ENCODE measurements at regions not wholly inside any gene's neighbourhood (a gene's known extent, or its start where the extent isn't known, plus 50 kb on each side); places are given as distances from the start of the nearest gene placed in this dataset.
A peak's percentile ranks its signal among the peaks of the same experiment; 100 is the strongest.

- DNase-seq = peak; percentile 47
- Histone ChIP-seq H3K27me3 (peaks cover 6% of the 10 kb centered on the region; the same call in 1 of the 2 replicates), H3K4me3 (no peak overlapping the region), H3K9me3 (no peaks in the 10 kb centered on the region), H3K36me3 (no peaks in the 10 kb centered on the region)
These were observed 427.9 kb downstream of the ZNF536 start for GRCh38 chr19:30799865-30800755.

DNA sequence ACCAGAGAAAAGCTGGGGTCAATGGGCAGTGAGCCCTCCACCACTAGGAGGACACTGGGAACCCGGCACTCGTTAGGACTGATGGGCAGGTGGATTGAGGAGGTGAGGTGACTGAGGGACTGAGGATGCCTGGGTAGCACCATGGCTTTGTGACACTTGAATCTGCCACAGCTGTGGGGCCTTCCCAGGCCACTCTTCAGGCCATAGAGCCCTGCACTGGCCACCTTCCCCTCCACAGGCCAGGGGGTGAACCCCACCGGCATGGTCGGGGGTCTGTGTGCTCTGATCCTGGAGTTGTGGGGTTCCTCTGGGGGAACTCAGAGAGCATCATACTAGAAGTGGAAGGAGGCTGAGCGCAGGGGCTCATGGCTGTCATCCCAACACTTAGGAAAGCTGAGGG, 423.5 kb downstream of the ZNF536 start:
- Histone ChIP-seq H3K27me3 (peaks cover 6% of the 10 kb centered on the region; the same call in 1 of the 2 replicates), H3K36me3 (no peaks in the 10 kb centered on the region), H3K9me3 (no peaks in the 10 kb centered on the region), H3K4me3 (no peak overlapping the region)
- DNase-seq = no peak

GRCh38 chr19:30792561-30793505, 420.6 kb downstream of the ZNF536 start:
- Histone ChIP-seq H3K27me3 (no peaks in the 10 kb centered on the region), H3K36me3 (no peaks in the 10 kb centered on the region), H3K9me3 (no peaks in the 10 kb centered on the region), H3K4me3 (no peak overlapping the region)
- DNase-seq = no peak

GRCh38 chr19:30791088-30791487, 418.9 kb downstream of the ZNF536 start:
- H3K4me3 ChIP-seq = no peak overlapping the region
- H3K9me3 ChIP-seq = no peaks in the 10 kb centered on the region
- no peaks in the 10 kb centered on the region for H3K36me3 ChIP-seq
- no peaks in the 10 kb centered on the region for H3K27me3 ChIP-seq
- DNase-seq = no peak

- no peaks in the 10 kb centered on the region for H3K9me3 ChIP-seq
- H3K27me3 ChIP-seq = no peaks in the 10 kb centered on the region
- no peak for DNase-seq
- no peak overlapping the region for H3K4me3 ChIP-seq
- no peaks in the 10 kb centered on the region for H3K36me3 ChIP-seq
These were observed 418.0 kb downstream of the ZNF536 start for GRCh38 chr19:30790056-30790680.

GRCh38 chr19:30788105-30788765, 416.1 kb downstream of the ZNF536 start:
- H3K9me3 ChIP-seq = no peaks in the 10 kb centered on the region
- no peaks in the 10 kb centered on the region for H3K36me3 ChIP-seq
- DNase-seq = no peak
- H3K4me3 ChIP-seq = no peak overlapping the region
- H3K27me3 ChIP-seq = no peaks in the 10 kb centered on the region

- Histone ChIP-seq H3K4me3 (no peak overlapping the region), H3K27me3 (no peaks in the 10 kb centered on the region), H3K9me3 (no peaks in the 10 kb centered on the region), H3K36me3 (no peaks in the 10 kb centered on the region)
- DNase-seq = no peak
These were observed 413.4 kb downstream of the ZNF536 start for GRCh38 chr19:30785458-30786137.

GRCh38 chr19:30784850-30785457, 412.8 kb downstream of the ZNF536 start:
- H3K27me3 ChIP-seq = no peaks in the 10 kb centered on the region
- DNase-seq = peak; percentile 49
- H3K9me3 ChIP-seq = no peaks in the 10 kb centered on the region
- no peak overlapping the region for H3K4me3 ChIP-seq
- no peaks in the 10 kb centered on the region for H3K36me3 ChIP-seq

DNA sequence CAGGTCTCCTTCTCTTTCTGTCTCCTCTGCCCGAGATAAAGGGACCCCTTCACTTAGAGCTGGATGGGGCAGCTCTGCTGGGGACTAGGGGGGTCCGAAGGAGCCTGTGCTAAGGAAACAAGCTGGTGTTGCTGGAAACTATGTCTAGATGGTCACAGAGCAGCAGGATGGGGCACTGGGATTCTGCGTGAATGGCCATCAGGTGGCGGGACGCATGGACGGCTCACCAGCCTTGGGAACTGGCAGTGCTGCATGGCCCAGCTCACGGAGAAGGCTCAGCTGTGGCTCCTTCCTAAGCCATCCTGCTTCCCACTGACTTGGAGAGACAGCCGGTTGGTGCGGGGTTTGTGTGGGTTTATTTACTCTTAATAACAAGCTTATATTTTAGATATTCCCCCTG, 411.8 kb downstream of the ZNF536 start:
- Histone ChIP-seq H3K27me3 (no peaks in the 10 kb centered on the region), H3K9me3 (no peaks in the 10 kb centered on the region), H3K36me3 (no peaks in the 10 kb centered on the region), H3K4me3 (no peak overlapping the region)
- DNase-seq = no peak

DNA sequence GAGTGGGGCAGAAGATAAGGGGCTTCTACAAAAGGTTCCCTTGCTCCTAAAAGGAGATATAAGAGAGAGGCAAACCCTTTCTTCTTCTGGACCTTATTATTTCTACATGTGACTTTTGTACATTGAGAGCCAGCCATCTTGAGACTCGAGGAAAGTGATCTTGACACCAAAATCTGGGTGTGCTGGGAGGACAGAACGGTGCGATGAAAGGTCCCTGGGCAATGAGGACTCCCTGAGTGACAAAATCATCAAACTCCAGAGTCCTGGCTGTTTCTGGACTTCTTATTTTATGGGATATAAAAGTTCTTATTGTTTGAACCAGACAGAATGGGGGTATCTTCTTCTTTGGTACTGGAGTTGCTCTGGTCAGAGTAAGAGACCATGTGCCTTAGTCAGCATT, 411.0 kb downstream of the ZNF536 start:
- Histone ChIP-seq H3K4me3 (no peak overlapping the region), H3K9me3 (no peaks in the 10 kb centered on the region), H3K36me3 (no peaks in the 10 kb centered on the region), H3K27me3 (no peaks in the 10 kb centered on the region)
- no peak for DNase-seq

DNA sequence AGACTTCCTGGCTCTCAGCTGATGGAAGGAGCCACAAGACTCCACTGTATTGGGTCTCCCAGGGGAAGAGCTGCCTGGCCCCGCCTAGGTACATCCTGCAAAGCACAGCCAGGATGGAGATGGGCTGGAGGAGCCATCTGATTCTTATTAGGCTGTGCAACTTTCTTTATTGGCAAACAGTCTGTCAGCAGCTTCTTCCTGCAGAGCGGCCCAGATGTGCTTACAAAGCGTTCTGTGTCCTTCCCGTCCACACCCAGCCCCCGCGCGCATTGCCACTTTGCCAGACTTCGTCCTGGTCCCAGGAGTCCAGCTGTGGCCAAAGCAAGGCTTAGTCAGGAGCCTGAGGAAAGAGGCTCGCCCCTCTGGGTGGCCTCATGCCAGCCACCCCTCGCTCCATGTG, 409.3 kb downstream of the ZNF536 start:
- Histone ChIP-seq H3K9me3 (no peaks in the 10 kb centered on the region), H3K4me3 (no peak overlapping the region), H3K27me3 (no peaks in the 10 kb centered on the region), H3K36me3 (no peaks in the 10 kb centered on the region)
- no peak for DNase-seq

- DNase-seq = no peak
- no peaks in the 10 kb centered on the region for H3K9me3 ChIP-seq
- H3K27me3 ChIP-seq = no peaks in the 10 kb centered on the region
- H3K4me3 ChIP-seq = no peak overlapping the region
- no peaks in the 10 kb centered on the region for H3K36me3 ChIP-seq
These were observed 408.9 kb downstream of the ZNF536 start for GRCh38 chr19:30781047-30781446.

GRCh38 chr19:30780456-30780855, 408.3 kb downstream of the ZNF536 start:
- Histone ChIP-seq H3K27me3 (no peaks in the 10 kb centered on the region), H3K36me3 (no peaks in the 10 kb centered on the region), H3K9me3 (no peaks in the 10 kb centered on the region), H3K4me3 (no peak overlapping the region)
- no peak for DNase-seq

DNA sequence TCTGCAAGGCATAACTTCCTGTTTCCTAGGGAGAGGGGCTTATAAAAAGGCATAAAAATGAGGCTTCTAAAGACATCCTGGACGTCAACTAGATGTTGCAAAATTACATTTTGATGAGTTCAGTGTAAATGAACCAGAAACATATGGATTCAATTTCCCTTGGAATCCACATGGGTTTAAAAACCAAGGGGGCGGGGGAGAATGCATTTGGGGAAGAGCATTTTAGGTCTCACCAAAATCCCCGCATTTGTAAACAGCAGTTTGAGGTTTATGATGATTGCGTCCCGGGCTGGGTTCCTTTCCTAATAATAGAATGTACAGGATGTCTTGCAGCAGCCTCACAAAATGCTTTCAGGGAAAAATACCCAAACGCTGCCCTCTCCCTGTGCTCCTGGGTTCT, 407.8 kb downstream of the ZNF536 start:
- no peaks in the 10 kb centered on the region for H3K9me3 ChIP-seq
- H3K4me3 ChIP-seq = no peak overlapping the region
- DNase-seq = no peak
- H3K36me3 ChIP-seq = no peaks in the 10 kb centered on the region
- no peaks in the 10 kb centered on the region for H3K27me3 ChIP-seq

- H3K36me3 ChIP-seq = no peaks in the 10 kb centered on the region
- H3K27me3 ChIP-seq = no peaks in the 10 kb centered on the region
- H3K4me3 ChIP-seq = no peak overlapping the region
- no peak for DNase-seq
- no peaks in the 10 kb centered on the region for H3K9me3 ChIP-seq
These were observed 407.0 kb downstream of the ZNF536 start for GRCh38 chr19:30778961-30779715.
